ENCODE measurements at regions not wholly inside any gene's neighbourhood (a gene's known extent, or its start where the extent isn't known, plus 50 kb on each side); places are given as distances from the start of the nearest gene placed in this dataset.

GRCh38 chr14:84806181-84806580, 723.8 kb upstream of the FLRT2 start:
- TF ChIP-seq CTCF (IDR thresholded peaks at IDR 0.05) (no peak), POLR2A (IDR thresholded peaks at IDR 0.05) (no peak), POLR2AphosphoS5 (IDR thresholded peaks at IDR 0.05) (no peak), EP300 (IDR thresholded peaks at IDR 0.05) (no peak)
